ENCODE measurements at regions not wholly inside any gene's neighbourhood (a gene's known extent, or its start where the extent isn't known, plus 50 kb on each side); places are given as distances from the start of the nearest gene placed in this dataset.
"Not testable (repeated sequence)": the region's sequence is repeated elsewhere in the genome, so short reads cannot be mapped to it uniquely, and the experiment has no call there.

GRCh38 chr12:97616946-97617345 is 154.3 kb downstream of the RMST start:
- no peaks in the 10 kb centered on the region for H3K9me3 ChIP-seq (ENCODE audit: low read depth, low read length)
- no peaks in the 10 kb centered on the region for H3K27me3 ChIP-seq (ENCODE audit: insufficient read depth, low read length)
- no peaks in the 10 kb centered on the region for H3K4me1 ChIP-seq (ENCODE audit: insufficient read depth, low read length)
- no peak overlapping the region for H3K4me3 ChIP-seq (ENCODE audit: low read length)

GRCh38 chr12:97628962-97629361 is 166.4 kb downstream of the RMST start:
- Histone ChIP-seq H3K4me3 (ENCODE audit: low read length) (no peak overlapping the region), H3K27me3 (ENCODE audit: insufficient read depth, low read length) (no peaks in the 10 kb centered on the region), H3K4me1 (ENCODE audit: insufficient read depth, low read length) (no peaks in the 10 kb centered on the region), H3K9me3 (ENCODE audit: low read depth, low read length) (no peaks in the 10 kb centered on the region)

GRCh38 chr12:97629382-97629781 is 166.8 kb downstream of the RMST start:
- no peaks in the 10 kb centered on the region for H3K9me3 ChIP-seq (ENCODE audit: low read depth, low read length)
- no peaks in the 10 kb centered on the region for H3K4me1 ChIP-seq (ENCODE audit: insufficient read depth, low read length)
- H3K27me3 ChIP-seq (ENCODE audit: insufficient read depth, low read length): no peaks in the 10 kb centered on the region
- H3K4me3 ChIP-seq (ENCODE audit: low read length): no peak overlapping the region

GRCh38 chr12:97630356-97630755 is 167.8 kb downstream of the RMST start:
- H3K4me1 ChIP-seq (ENCODE audit: insufficient read depth, low read length): no peaks in the 10 kb centered on the region
- H3K9me3 ChIP-seq (ENCODE audit: low read depth, low read length): no peaks in the 10 kb centered on the region
- no peaks in the 10 kb centered on the region for H3K27me3 ChIP-seq (ENCODE audit: insufficient read depth, low read length)
- H3K4me3 ChIP-seq (ENCODE audit: low read length): no peak overlapping the region

- Histone ChIP-seq H3K9me3 (ENCODE audit: low read depth, low read length) (no peaks in the 10 kb centered on the region), H3K4me1 (ENCODE audit: insufficient read depth, low read length) (no peaks in the 10 kb centered on the region), H3K27me3 (ENCODE audit: insufficient read depth, low read length) (no peaks in the 10 kb centered on the region), H3K4me3 (ENCODE audit: low read length) (no peak overlapping the region)
Observed at GRCh38 chr12:97630875-97631274, 168.3 kb downstream of the RMST start.

- H3K9me3 ChIP-seq (ENCODE audit: low read depth, low read length): no peaks in the 10 kb centered on the region
- H3K4me1 ChIP-seq (ENCODE audit: insufficient read depth, low read length): no peaks in the 10 kb centered on the region
- no peak overlapping the region for H3K4me3 ChIP-seq (ENCODE audit: low read length)
- H3K27me3 ChIP-seq (ENCODE audit: insufficient read depth, low read length): no peaks in the 10 kb centered on the region
Observed at GRCh38 chr12:97637770-97638169, 175.2 kb downstream of the RMST start.

- no peaks in the 10 kb centered on the region for H3K4me1 ChIP-seq (ENCODE audit: insufficient read depth, low read length)
- H3K27me3 ChIP-seq (ENCODE audit: insufficient read depth, low read length): no peaks in the 10 kb centered on the region
- no peaks in the 10 kb centered on the region for H3K9me3 ChIP-seq (ENCODE audit: low read depth, low read length)
- no peak overlapping the region for H3K4me3 ChIP-seq (ENCODE audit: low read length)
Observed at GRCh38 chr12:97638739-97639138, 176.1 kb downstream of the RMST start.

GRCh38 chr12:97639702-97640101 is 177.1 kb downstream of the RMST start:
- Histone ChIP-seq H3K4me3 (ENCODE audit: low read length) (no peak overlapping the region), H3K27me3 (ENCODE audit: insufficient read depth, low read length) (no peaks in the 10 kb centered on the region), H3K9me3 (ENCODE audit: low read depth, low read length) (no peaks in the 10 kb centered on the region), H3K4me1 (ENCODE audit: insufficient read depth, low read length) (no peaks in the 10 kb centered on the region)

GRCh38 chr12:97640826-97641225 is 178.2 kb downstream of the RMST start:
- Histone ChIP-seq H3K27me3 (ENCODE audit: insufficient read depth, low read length) (no peaks in the 10 kb centered on the region), H3K4me3 (ENCODE audit: low read length) (no peak overlapping the region), H3K4me1 (ENCODE audit: insufficient read depth, low read length) (no peaks in the 10 kb centered on the region), H3K9me3 (ENCODE audit: low read depth, low read length) (no peaks in the 10 kb centered on the region)

- Histone ChIP-seq H3K4me1 (ENCODE audit: insufficient read depth, low read length) (no peaks in the 10 kb centered on the region), H3K27me3 (ENCODE audit: insufficient read depth, low read length) (no peaks in the 10 kb centered on the region), H3K4me3 (ENCODE audit: low read length) (no peak overlapping the region), H3K9me3 (ENCODE audit: low read depth, low read length) (no peaks in the 10 kb centered on the region)
Observed at GRCh38 chr12:97642911-97643310, 180.3 kb downstream of the RMST start.

- no peaks in the 10 kb centered on the region for H3K4me1 ChIP-seq (ENCODE audit: insufficient read depth, low read length)
- no peaks in the 10 kb centered on the region for H3K9me3 ChIP-seq (ENCODE audit: low read depth, low read length)
- H3K4me3 ChIP-seq (ENCODE audit: low read length): no peak overlapping the region
- H3K27me3 ChIP-seq (ENCODE audit: insufficient read depth, low read length): no peaks in the 10 kb centered on the region
Observed at GRCh38 chr12:97643924-97644323, 181.3 kb downstream of the RMST start.

- Histone ChIP-seq H3K27me3 (ENCODE audit: insufficient read depth, low read length) (no peaks in the 10 kb centered on the region), H3K4me1 (ENCODE audit: insufficient read depth, low read length) (no peaks in the 10 kb centered on the region), H3K4me3 (ENCODE audit: low read length) (no peak overlapping the region), H3K9me3 (ENCODE audit: low read depth, low read length) (no peaks in the 10 kb centered on the region)
Observed at GRCh38 chr12:97645726-97646125, 183.1 kb downstream of the RMST start.

- Histone ChIP-seq H3K4me3 (ENCODE audit: low read length) (no peak overlapping the region), H3K9me3 (ENCODE audit: low read depth, low read length) (no peaks in the 10 kb centered on the region), H3K27me3 (ENCODE audit: insufficient read depth, low read length) (no peaks in the 10 kb centered on the region), H3K4me1 (ENCODE audit: insufficient read depth, low read length) (no peaks in the 10 kb centered on the region)
Observed at GRCh38 chr12:97647142-97647541, 184.5 kb downstream of the RMST start.

- Histone ChIP-seq H3K4me3 (ENCODE audit: low read length) (no peak overlapping the region), H3K9me3 (ENCODE audit: low read depth, low read length) (no peaks in the 10 kb centered on the region), H3K27me3 (ENCODE audit: insufficient read depth, low read length) (no peaks in the 10 kb centered on the region), H3K4me1 (ENCODE audit: insufficient read depth, low read length) (no peaks in the 10 kb centered on the region)
Observed at GRCh38 chr12:97650242-97650641, 187.6 kb downstream of the RMST start.

GRCh38 chr12:97656548-97656947 is 193.9 kb downstream of the RMST start:
- H3K4me3 ChIP-seq (ENCODE audit: low read length); H3K4me1 ChIP-seq (ENCODE audit: insufficient read depth, low read length); H3K9me3 ChIP-seq (ENCODE audit: low read depth, low read length); H3K27me3 ChIP-seq (ENCODE audit: insufficient read depth, low read length): not testable (repeated sequence)

- no peaks in the 10 kb centered on the region for H3K4me1 ChIP-seq (ENCODE audit: insufficient read depth, low read length)
- no peaks in the 10 kb centered on the region for H3K27me3 ChIP-seq (ENCODE audit: insufficient read depth, low read length)
- H3K4me3 ChIP-seq (ENCODE audit: low read length): no peak overlapping the region
- H3K9me3 ChIP-seq (ENCODE audit: low read depth, low read length): no peaks in the 10 kb centered on the region
Observed at GRCh38 chr12:97659117-97659880, 196.7 kb downstream of the RMST start.

Data from mononuclear cell (primary cell).